VCaP (cell line): ENCODE measurements at regions not wholly inside any gene's neighbourhood (a gene's known extent, or its start where the extent isn't known, plus 50 kb on each side); places are given as distances from the start of the nearest gene placed in this dataset.

Experiments
- H3K27ac ChIP-seq: fragments of 450-650 bp; 2 replicates; pipeline ENCODE4 v1.5.1; 2017
- TF ChIP-seq, protein P1 (sequence below): fragments of 450-650 bp; conservative IDR thresholded peaks from 2 replicates; pipeline ENCODE4 v1.5.1; 2017; ENCODE audit warnings: mild to moderate bottlenecking, moderate library complexity

DNA sequence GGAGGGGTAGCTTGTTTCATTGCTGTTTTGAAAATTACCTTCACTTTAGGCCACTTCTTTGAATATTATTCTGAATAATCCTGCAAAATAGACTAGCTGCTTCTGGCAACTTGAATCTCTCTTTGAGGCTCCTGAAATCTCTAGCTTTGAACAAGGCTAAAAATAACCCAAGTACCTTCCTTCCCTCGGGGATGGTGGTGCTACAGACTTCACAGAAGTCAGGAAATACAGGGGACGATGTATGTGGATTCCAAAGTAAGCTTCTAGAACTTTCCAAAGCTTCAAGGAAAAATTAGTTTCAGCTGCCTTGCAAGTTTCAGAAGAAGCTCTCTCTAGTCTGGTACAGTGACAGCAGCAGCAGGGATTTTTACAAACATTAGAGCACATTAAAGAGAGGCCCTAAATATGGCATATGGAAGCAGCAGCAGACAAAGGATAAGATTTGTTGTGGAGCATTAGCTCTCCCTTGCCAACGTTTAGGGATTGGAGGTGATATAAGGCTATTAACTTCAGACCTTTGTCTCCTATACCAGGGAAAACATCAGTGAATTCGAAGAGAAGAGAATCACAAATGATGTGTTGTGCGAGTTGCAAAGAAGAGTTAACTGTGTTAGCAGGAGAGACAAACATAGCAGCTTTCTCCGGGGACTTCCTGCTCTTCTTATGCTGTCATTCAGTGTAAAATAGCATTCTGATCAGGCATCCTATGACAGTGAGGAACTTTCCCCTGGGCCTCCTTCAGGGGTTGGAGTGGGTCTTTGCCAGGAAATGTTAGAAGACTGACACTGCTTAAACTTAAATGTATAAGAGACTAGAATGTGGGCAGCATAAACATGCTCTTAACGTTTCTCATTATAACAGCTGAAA lies 783.0 kb upstream of the ARPP21 start:
- TF ChIP-seq, protein P1, sequence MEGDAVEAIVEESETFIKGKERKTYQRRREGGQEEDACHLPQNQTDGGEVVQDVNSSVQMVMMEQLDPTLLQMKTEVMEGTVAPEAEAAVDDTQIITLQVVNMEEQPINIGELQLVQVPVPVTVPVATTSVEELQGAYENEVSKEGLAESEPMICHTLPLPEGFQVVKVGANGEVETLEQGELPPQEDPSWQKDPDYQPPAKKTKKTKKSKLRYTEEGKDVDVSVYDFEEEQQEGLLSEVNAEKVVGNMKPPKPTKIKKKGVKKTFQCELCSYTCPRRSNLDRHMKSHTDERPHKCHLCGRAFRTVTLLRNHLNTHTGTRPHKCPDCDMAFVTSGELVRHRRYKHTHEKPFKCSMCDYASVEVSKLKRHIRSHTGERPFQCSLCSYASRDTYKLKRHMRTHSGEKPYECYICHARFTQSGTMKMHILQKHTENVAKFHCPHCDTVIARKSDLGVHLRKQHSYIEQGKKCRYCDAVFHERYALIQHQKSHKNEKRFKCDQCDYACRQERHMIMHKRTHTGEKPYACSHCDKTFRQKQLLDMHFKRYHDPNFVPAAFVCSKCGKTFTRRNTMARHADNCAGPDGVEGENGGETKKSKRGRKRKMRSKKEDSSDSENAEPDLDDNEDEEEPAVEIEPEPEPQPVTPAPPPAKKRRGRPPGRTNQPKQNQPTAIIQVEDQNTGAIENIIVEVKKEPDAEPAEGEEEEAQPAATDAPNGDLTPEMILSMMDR = no peak
- H3K27ac ChIP-seq = no peak overlapping the region

DNA sequence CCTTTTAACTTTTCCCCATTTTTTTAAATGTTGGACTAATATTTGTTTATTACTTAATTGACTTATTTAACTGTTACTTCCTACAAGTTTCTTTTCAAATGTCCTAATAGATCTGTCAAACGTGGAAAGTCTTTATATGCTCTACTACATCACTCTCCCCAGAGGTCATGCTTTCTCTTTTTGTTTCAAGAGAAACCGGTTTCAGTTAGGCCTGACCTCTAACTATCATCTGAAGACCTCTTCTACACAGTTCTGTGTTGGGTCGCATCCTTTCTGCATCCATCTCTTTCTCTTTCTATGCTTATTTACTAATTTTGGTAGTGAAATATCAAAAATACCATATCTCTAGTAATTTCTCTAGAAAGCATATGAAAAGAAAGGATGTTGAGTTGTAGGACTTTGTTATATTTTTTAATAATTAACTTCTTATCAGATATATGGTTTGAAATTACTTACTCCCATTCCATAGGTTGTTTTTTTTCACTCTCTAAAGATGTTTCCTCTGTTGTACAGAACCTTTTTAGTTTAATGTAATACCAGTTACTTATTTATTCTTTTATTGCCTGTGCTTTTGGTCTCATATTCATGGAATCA lies 781.2 kb upstream of the ARPP21 start:
- TF ChIP-seq, protein P1 = no peak
- H3K27ac ChIP-seq = no peak overlapping the region

DNA sequence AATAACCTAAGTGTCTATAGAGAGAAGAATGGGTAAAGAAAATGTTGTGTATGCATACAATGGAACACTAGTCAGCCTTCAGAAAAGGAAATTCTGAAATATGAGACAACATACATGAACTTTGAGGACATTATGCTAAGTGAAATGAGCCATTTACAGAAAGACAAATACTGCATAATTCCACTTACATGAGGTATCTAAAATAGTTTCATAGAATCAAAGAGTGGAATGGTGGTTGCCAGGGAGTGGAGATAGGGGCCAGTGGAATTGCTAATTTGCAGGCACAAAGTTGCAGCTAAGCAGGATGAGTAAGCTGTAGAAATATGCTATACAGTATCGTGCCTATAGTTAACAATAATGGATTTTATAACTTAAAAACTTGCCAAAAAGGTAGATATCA lies 779.6 kb upstream of the ARPP21 start:
- TF ChIP-seq, protein P1 = no peak
- no peak overlapping the region for H3K27ac ChIP-seq

DNA sequence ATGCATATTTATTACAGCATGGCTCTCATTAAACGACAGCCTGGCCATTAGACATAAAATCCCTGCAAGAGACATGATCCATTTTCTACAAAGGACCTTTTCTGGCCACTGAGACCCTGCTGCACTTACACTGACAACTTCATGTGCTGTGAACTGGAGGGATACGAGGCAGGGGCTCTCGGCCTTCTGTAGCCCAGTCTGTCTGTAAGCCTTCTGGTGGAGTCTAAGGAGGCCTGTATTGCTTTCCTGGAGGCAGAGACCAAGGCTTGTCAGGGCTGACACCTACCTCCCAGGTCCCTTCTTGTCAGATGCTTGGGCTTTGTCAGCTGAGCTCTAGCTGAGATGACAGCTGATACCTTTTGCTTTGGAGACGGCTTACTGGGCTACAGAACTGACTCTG lies 776.9 kb upstream of the ARPP21 start:
- TF ChIP-seq, protein P1 = no peak
- H3K27ac ChIP-seq = no peak overlapping the region

DNA sequence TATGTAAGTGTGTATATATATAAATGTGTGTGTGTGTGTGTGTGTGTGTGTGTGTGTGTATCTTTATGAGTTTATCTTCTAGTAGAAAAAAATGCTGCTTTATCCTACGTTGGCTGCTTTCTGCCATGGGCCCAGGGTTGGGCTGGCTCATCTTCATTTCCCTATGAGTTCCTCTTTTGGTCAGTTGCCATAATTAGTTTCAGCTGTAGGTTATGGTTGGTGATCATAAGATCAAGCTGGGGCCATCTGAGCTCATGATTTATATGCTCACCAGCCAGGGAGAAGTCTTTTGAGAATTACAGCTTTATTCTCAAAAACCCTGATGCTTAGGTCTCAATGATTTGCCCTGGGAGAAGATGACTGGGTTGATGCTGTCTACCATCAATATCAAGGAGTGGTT lies 775.8 kb upstream of the ARPP21 start:
- no peak overlapping the region for H3K27ac ChIP-seq
- TF ChIP-seq, protein P1 = no peak

DNA sequence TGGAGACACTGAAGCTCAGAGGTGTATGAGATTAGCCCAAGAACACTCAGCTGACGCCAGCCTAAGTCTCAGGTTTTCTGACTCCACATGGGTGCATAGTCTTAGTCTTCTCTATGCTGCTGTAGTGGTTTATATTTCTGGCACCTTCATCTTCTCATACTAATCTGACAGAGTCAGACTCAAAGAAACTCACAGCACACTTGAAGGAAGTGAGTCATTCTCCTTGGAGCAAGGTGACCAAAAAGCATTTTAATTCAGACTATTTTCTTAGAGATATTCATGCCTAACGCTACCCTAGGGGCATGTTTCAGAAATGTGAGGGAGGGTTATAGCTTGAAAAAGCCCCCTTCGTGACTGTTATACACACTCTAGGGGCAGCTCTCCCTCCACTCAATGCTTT lies 775.3 kb upstream of the ARPP21 start:
- no peak overlapping the region for H3K27ac ChIP-seq
- TF ChIP-seq, protein P1 = no peak

DNA sequence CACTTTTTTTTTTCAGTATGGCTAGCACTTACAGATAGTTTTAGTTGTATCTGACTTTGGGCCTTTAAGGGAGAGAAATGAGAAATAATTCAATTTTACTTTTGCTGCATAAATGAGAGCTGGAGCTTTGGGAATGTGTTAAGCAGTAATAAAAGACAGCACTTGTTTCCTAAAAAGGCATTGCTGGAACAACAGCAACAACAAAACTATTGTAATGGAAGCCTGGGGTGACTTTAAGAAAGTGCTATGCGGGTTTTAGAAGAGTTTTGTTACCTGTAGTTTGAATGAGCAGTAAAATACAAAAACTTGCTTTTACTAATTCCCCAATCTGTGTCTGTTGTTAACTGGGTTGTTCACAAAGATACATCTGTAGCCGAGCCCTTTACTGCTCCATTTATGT lies 774.0 kb upstream of the ARPP21 start:
- TF ChIP-seq, protein P1 = no peak

More for the DNA sequence above, 774.0 kb upstream of the ARPP21 start:
- H3K27ac ChIP-seq = no peak overlapping the region
